AG04450 (cell line): ENCODE measurements at regions not wholly inside any gene's neighbourhood (a gene's known extent, or its start where the extent isn't known, plus 50 kb on each side); places are given as distances from the start of the nearest gene placed in this dataset.

Experiments
- CTCF ChIA-PET: fragments of 300-600, 350-600 bp; formaldehyde crosslinking; extraction: SDS; loops from one replicate; lab custom pipeline; 2022; ENCODE audit warnings: antibody characterized with exemption, inconsistent platforms; lab: Charles Lee
- POLR2A ChIA-PET: fragments of 350-600 bp; formaldehyde crosslinking; extraction: SDS; loops from one replicate; lab custom pipeline; 2021; ENCODE audit warnings: antibody characterized with exemption, inconsistent platforms; lab: Yijun Ruan, JAX
- DNase-seq: peaks from one replicate; pipeline ENCODE4 v3.0.0-alpha.2; 2011; ENCODE audit warnings: low read depth, low spot score
- H3K27ac ChIP-seq: one replicate; pipeline ENCODE4 v1.5.1; 2012; ENCODE audit warnings: low read depth, low read length, control low read depth
- H3K27me3 ChIP-seq: one replicate; pipeline ENCODE4 v1.6.0; 2012; ENCODE audit warnings: low read length; ENCODE audit not compliant: control insufficient read depth, insufficient read depth
- H3K4me3 ChIP-seq: 2 replicates; pipeline ENCODE4 v1.5.1; 2011; ENCODE audit warnings: mild to moderate bottlenecking, low read depth, low read length, control low read depth
- H3K9me3 ChIP-seq: 2 replicates; pipeline ENCODE4 v1.5.1; 2012; ENCODE audit warnings: low read length; ENCODE audit not compliant: control insufficient read depth, insufficient read depth
- TF ChIP-seq, protein P1 (sequence below): IDR thresholded peaks from 2 replicates; pipeline ENCODE4 v1.5.1; 2011; ENCODE audit warnings: low read depth, low read length, control low read depth, inconsistent platforms

DNA sequence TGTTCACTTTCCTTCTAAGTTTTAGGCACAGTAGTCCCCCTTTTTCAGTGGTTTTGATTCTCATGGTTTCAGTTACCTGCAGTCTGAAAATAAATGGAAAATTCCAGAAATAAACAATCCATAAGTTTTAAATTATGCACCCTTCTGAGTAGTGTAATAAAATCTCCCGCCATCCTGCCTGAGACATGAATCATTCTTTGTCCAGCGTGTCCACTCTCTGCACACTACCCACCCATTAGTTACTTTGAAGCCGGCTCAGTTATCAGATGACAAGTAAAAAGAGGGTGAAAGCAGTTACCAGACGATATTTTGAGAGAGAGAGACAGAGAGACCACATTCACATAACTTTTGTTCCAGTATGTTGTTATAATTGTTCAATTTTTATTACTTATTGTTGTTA, 400.5 kb downstream of the TMX3 start:
- no peak for DNase-seq
- TF ChIP-seq, protein P1, sequence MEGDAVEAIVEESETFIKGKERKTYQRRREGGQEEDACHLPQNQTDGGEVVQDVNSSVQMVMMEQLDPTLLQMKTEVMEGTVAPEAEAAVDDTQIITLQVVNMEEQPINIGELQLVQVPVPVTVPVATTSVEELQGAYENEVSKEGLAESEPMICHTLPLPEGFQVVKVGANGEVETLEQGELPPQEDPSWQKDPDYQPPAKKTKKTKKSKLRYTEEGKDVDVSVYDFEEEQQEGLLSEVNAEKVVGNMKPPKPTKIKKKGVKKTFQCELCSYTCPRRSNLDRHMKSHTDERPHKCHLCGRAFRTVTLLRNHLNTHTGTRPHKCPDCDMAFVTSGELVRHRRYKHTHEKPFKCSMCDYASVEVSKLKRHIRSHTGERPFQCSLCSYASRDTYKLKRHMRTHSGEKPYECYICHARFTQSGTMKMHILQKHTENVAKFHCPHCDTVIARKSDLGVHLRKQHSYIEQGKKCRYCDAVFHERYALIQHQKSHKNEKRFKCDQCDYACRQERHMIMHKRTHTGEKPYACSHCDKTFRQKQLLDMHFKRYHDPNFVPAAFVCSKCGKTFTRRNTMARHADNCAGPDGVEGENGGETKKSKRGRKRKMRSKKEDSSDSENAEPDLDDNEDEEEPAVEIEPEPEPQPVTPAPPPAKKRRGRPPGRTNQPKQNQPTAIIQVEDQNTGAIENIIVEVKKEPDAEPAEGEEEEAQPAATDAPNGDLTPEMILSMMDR, result no peak
- Histone ChIP-seq H3K27ac (no peak overlapping the region), H3K4me3 (no peak overlapping the region), H3K9me3 (no peaks in the 10 kb centered on the region), H3K27me3 (no peaks in the 10 kb centered on the region)
- ChIA-PET POLR2A (no interaction called here), CTCF (no interaction called here)

DNA sequence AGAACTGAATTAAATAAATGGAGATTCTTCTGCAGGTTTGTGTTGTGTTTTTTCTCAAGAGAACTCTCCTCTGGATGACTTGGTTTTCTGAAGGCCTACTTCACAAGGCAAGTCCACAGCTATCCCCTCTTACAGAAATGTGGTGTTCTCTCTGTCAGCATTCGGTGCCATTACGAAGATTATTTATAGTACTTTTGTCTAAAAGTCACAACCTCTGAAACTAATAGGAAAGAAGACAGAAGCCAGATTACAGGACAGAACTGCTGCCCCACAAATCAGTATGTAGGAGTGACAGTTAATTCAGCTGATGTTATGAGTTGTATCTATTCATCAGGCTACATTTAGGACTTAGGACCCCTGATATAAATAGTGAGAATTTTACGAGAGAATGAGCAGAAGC, 413.5 kb downstream of the TMX3 start:
- Histone ChIP-seq H3K9me3 (no peaks in the 10 kb centered on the region), H3K27me3 (no peaks in the 10 kb centered on the region), H3K4me3 (no peak overlapping the region), H3K27ac (no peak overlapping the region)
- CTCF ChIA-PET, result no interaction called here
- TF ChIP-seq, protein P1, result no peak
- POLR2A ChIA-PET, result no interaction called here
- no peak for DNase-seq

DNA sequence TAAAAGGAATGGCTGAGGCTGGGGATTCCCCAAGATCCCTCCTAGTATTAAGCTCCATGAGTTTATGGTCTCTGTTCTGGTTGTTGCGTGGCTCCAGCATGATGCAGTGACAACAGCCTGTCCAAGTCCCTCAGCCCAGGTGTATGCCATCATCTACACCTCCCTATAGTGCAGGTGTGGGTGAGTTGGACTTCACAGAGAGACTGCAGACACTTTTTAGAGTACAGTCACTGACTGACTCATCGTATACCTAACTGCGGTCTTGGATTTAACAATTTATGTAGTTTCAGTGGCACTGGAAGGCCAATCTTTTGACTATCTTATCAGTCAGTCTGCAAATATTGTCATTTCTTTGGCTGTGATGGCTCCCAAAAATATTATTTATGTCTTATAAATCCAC, 415.0 kb downstream of the TMX3 start:
- Histone ChIP-seq H3K27ac (no peak overlapping the region), H3K4me3 (no peak overlapping the region), H3K9me3 (no peaks in the 10 kb centered on the region), H3K27me3 (no peaks in the 10 kb centered on the region)
- CTCF ChIA-PET, result no interaction called here
- TF ChIP-seq, protein P1, result no peak
- POLR2A ChIA-PET, result no interaction called here
- no peak for DNase-seq

DNA sequence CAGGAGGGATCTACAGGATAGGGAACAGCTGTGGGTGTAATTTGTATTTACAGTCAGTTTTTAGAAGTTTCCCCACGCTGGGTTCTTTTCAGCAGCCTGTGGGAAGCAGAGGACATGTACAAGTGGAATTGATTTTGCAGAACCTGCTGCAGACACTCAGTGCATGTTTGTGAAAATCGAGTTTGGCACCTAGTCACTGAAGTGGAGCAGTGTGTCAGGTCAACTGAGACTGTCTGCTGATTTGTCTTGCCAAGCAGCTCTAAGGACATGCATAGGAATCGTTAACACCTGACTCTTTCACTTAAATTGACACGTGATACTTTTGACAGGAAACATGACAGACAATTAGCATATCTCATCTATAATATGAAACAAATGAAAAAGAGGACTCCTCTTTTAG, 416.6 kb downstream of the TMX3 start:
- Histone ChIP-seq H3K27me3 (no peaks in the 10 kb centered on the region), H3K4me3 (no peak overlapping the region), H3K27ac (no peak overlapping the region), H3K9me3 (no peaks in the 10 kb centered on the region)
- DNase-seq, result no peak
- ChIA-PET POLR2A (no interaction called here), CTCF (no interaction called here)
- TF ChIP-seq, protein P1, result no peak

DNA sequence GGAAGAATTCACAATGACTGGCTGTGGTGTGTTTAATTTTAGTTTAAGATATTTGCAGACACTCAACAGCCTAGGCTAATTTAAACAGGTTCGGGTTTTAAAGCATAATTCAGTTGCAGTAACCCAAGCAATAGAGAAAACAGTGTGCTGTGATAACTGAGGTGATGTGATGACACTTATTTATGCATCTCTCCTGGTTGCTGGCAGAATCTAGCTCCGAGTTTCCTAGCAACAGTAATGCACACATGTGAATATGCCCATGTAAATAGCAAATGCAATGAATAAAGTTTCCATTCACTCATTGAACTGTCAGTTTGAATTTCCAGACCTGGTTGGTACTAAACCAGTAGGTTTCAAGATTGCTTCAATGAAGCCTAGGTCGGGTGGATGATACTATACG, 426.5 kb downstream of the TMX3 start:
- ChIA-PET POLR2A (no interaction called here), CTCF (no interaction called here)
- H3K27me3 ChIP-seq, result no peaks in the 10 kb centered on the region

More for the DNA sequence above, 426.5 kb downstream of the TMX3 start:
- Histone ChIP-seq H3K9me3 (no peaks in the 10 kb centered on the region), H3K4me3 (no peak overlapping the region), H3K27ac (no peak overlapping the region)
- TF ChIP-seq, protein P1, result no peak
- DNase-seq, result no peak
